Skeletal muscle cell (primary cell): ENCODE measurements at regions not wholly inside any gene's neighbourhood (a gene's known extent, or its start where the extent isn't known, plus 50 kb on each side); places are given as distances from the start of the nearest gene placed in this dataset.
"Not testable (repeated sequence)": the region's sequence is repeated elsewhere in the genome, so short reads cannot be mapped to it uniquely, and the experiment has no call there.

ENCODE experiments used
- DNase-seq: peaks from one replicate; pipeline ENCODE4 v3.0.0-alpha.2; 2010; ENCODE audit warnings: low read depth
- H3K4me3 ChIP-seq: 2 replicates; pipeline ENCODE4 v1.5.1; 2011; ENCODE audit warnings: low read depth, mild to moderate bottlenecking, control low read depth, low read length, moderate library complexity

GRCh38 chr3:110261141-110261540 is 810.5 kb upstream of the NECTIN3 start:
- no peak for DNase-seq
- H3K4me3 ChIP-seq = no peak overlapping the region

- DNase-seq = no peak
- no peak overlapping the region for H3K4me3 ChIP-seq
These were observed 808.7 kb upstream of the NECTIN3 start for GRCh38 chr3:110262896-110263295.

DNA sequence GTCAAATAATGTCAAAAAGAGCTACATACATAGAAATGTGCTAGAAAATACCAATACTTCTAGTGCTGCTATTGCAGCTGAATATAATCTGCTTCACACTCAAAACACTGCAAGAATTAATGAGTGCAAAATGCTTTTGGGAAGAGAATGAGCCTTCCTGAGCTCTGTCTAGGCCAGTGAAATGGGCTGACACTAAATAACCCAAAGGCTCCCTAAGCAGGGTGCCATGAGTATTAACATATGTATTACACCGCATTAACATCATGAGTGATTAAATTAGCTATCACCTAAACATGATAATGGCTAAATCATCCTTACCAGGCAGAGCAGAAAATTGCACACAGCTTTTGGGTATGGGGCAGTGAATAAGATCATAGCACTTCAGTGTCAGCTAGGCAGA is 806.3 kb upstream of the NECTIN3 start:
- no peak overlapping the region for H3K4me3 ChIP-seq
- DNase-seq = no peak

DNA sequence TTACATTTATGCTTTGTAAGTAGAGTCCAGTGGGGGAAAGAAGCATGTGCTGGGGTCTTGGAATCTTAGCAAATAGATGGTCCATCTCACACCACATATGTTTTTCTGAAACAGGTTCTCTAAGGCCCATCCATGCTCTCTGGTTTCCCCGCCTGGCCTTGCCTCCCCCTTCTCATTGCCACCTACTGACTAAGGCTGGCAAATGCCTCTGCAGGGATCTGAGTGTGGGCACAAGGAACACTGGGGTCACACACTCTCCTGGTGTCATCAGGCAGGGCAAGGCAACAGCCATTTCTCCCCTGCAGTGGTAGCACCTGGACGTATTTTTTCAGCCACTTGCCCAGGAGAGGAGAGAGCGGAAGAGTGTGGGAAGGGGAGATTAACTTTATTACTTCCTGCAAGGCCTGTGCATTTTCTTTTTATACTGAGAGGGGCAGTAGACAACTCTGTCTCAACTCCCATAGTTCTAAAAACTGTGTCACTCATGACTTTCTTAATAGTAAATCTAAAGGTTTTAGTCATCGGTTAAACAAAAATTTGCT is 804.2 kb upstream of the NECTIN3 start:
- DNase-seq = no peak

GRCh38 chr3:110272525-110272924 is 799.1 kb upstream of the NECTIN3 start:
- no peak for DNase-seq
- H3K4me3 ChIP-seq = no peak overlapping the region

More for the DNA sequence above, 804.2 kb upstream of the NECTIN3 start:
- no peak overlapping the region for H3K4me3 ChIP-seq

- H3K4me3 ChIP-seq = no peak overlapping the region
- DNase-seq = no peak
These were observed 779.6 kb upstream of the NECTIN3 start for GRCh38 chr3:110291886-110292501.

GRCh38 chr3:110293660-110294059 is 778.0 kb upstream of the NECTIN3 start:
- DNase-seq = no peak
- H3K4me3 ChIP-seq = no peak overlapping the region

- H3K4me3 ChIP-seq = no peak overlapping the region
- DNase-seq = no peak
These were observed 774.7 kb upstream of the NECTIN3 start for GRCh38 chr3:110296885-110297284.

GRCh38 chr3:110301781-110302180 is 769.8 kb upstream of the NECTIN3 start:
- no peak overlapping the region for H3K4me3 ChIP-seq
- no peak for DNase-seq

GRCh38 chr3:110307065-110307809 is 764.4 kb upstream of the NECTIN3 start:
- DNase-seq = no peak
- H3K4me3 ChIP-seq = no peak overlapping the region

DNA sequence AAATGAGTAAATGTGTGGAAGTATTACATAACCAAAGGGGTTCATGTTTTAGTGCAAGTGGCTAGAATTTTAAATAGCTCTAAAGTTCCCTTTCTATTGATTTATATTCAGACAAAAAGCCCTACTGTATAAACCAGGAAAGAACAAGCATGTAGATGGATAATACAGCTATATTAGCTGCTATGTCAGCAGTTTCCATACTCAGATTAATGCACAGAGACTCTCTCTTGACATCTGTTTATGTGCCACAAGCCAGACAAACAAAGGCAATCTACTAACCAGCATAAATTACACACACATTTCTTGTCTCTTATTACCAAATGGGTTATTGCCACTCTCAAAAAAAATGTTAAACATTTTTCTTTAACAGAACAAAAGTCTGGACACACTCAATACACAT is 760.1 kb upstream of the NECTIN3 start:
- H3K4me3 ChIP-seq = no peak overlapping the region
- DNase-seq = no peak

DNA sequence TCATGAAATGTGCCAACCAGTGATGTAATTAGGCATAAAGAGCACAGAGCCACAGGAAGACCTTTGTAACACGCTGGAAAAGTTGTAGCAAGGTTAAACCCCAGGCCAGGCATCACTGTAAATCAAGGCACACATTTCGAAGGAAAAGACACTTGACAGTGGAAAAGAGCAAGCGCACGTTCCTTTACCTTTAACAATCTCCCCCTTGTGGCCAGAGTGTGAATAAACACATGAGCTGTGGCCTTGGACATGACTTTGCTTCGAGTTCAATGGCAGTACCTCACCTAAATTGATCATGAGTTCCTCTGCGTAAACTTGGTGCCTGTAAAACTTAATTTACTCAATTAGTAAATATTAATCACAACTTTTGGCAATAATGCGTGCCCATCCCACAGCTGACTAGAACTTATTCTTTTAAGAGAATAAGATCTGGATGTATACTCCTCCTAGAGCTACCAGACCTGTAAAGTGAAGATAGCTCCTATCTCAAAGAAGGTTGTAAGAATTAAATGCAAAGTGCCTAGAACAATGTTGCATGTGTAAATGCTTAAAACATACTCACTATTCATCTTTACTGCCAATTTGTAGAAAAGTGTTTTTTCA is 757.0 kb upstream of the NECTIN3 start:
- DNase-seq = no peak
- H3K4me3 ChIP-seq = no peak overlapping the region

DNA sequence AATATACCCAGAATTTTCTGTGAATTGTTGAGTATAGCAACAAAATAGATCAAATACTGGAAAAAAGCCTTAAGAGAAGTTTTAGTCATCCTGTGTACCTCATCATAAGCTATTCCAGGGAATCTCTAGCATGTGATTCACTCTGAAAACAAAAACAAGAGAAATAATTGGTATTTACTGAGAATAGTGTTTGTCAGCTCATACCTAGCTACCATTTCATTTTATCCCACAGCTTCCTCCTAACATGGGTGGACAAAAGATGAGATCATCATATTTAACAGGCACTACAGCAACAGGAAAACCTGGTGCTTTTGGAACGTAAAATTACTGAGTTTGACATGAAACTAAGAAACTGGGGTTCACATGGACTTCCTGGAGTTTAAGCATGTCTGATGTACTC is 753.5 kb upstream of the NECTIN3 start:
- H3K4me3 ChIP-seq = no peak overlapping the region
- no peak for DNase-seq

DNA sequence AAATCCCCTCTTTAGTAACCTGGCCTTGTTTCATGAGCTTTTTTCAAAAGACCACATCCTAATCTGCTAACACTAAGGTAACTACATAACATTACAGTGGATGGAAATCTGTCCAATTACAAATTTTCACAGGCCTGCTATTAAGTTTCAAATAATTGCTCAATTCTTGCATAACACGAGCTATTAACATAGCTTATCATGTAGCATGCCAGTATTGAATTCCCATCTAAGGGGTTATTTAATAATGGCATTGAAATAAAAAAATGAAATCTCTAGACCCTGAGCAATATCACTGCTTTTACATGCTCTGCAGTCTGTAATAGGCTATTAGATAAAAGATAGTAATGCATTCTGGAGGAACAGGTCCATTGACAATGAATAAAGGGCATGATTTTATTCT is 748.3 kb upstream of the NECTIN3 start:
- no peak for DNase-seq
- H3K4me3 ChIP-seq = no peak overlapping the region

DNA sequence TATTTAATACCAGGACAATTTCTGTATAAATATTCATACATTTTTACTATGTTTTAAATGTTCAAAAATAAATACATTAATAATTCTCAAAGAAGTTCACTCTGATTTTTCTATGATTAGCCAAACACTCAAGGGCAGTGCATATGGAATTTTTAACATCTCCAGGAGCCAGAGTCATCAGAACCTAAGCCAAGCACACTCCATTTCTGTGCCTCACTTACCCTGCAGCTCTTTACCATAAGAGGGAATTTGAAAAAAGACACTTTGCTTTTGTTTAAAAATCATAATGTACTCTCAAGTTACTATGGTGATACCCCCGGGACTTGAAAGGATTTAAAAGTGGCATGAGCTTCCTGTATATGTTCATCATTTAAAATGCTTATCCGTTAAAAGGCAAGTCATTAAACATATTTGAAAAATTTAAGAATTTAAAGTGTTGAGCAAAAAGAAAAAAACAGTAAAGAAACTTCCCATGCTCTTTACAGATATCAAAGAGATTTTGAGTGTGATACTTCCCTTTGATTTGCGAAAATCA is 747.4 kb upstream of the NECTIN3 start:
- no peak for DNase-seq
- no peak overlapping the region for H3K4me3 ChIP-seq

GRCh38 chr3:110327870-110328269 is 743.7 kb upstream of the NECTIN3 start:
- no peak overlapping the region for H3K4me3 ChIP-seq
- no peak for DNase-seq

GRCh38 chr3:110331562-110331961 is 740.1 kb upstream of the NECTIN3 start:
- not testable (repeated sequence) for DNase-seq, H3K4me3 ChIP-seq

DNA sequence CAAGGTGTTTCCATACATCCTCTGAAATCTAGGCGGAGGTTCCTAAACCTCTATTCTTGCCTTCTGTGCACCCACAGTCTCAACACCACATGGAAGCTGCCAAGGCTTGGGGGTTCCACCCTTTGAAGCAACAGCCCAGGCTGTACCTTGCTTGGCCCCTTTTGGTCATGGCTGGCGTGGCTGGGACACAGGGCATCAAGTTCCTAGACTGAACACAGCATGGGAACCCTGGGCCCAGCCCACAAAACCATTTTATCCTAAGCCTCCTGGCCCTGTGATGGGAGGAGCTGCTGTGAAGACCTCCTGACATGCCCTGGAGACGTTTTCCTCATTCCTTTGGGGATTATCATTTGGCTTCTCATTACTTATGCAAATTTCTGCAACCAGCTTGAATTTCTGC is 739.0 kb upstream of the NECTIN3 start:
- no peak overlapping the region for H3K4me3 ChIP-seq
- DNase-seq = no peak

GRCh38 chr3:110341047-110341446 is 730.6 kb upstream of the NECTIN3 start:
- no peak for DNase-seq
- no peak overlapping the region for H3K4me3 ChIP-seq

GRCh38 chr3:110343376-110343775 is 728.2 kb upstream of the NECTIN3 start:
- H3K4me3 ChIP-seq = no peak overlapping the region
- peak; percentile 36 for DNase-seq
